Fibroblast of lung (primary cell): ENCODE measurements at regions not wholly inside any gene's neighbourhood (a gene's known extent, or its start where the extent isn't known, plus 50 kb on each side); places are given as distances from the start of the nearest gene placed in this dataset.

Source experiments
- EZH2 ChIP-seq: IDR thresholded peaks from 2 replicates; pipeline ENCODE4 v1.5.1; 2012; ENCODE audit warnings: low read length, control low read depth, mild to moderate bottlenecking; ENCODE audit errors: missing control alignments
- TF ChIP-seq, protein P1 (sequence below), 2 donors: IDR thresholded peaks in 1 of 2; conservative IDR thresholded peaks in 1 of 2; 1 replicate in 1 of 2; 2 replicates in 1 of 2; pipeline ENCODE4 v1.5.1; 2011 to 2012; ENCODE audit warnings: low read length in 2 of 2, control low read depth in 1 of 2, inconsistent platforms in 1 of 2, low read depth in 1 of 2, mild to moderate bottlenecking in 1 of 2

DNA sequence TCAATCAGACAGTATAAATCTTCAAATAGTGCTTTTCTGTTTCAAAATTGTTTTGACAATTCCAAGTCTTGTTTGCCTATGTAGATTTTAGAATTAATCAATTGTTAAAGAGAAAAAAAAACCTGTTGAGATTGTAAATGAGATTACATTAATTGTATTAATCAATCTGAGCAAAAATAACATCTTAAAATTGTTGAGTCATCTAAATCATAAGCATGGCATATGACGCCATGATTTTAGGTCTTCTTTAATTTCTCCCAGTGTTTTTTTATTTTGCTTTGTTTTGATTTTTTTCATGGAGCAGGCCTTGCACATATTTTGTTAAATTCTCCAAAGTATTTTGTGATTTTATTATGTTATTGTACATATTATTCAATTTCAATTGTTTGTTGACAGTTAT is 988.0 kb upstream of the SEMA6A start:
- TF ChIP-seq, protein P1, sequence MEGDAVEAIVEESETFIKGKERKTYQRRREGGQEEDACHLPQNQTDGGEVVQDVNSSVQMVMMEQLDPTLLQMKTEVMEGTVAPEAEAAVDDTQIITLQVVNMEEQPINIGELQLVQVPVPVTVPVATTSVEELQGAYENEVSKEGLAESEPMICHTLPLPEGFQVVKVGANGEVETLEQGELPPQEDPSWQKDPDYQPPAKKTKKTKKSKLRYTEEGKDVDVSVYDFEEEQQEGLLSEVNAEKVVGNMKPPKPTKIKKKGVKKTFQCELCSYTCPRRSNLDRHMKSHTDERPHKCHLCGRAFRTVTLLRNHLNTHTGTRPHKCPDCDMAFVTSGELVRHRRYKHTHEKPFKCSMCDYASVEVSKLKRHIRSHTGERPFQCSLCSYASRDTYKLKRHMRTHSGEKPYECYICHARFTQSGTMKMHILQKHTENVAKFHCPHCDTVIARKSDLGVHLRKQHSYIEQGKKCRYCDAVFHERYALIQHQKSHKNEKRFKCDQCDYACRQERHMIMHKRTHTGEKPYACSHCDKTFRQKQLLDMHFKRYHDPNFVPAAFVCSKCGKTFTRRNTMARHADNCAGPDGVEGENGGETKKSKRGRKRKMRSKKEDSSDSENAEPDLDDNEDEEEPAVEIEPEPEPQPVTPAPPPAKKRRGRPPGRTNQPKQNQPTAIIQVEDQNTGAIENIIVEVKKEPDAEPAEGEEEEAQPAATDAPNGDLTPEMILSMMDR (conservative IDR thresholded peaks at IDR 0.05 in 1 of 2, IDR thresholded peaks at IDR 0.05 in 1 of 2; ENCODE audit: low read depth in 1 of 2, low read length in 2 of 2) = no peak
- no peak for TF ChIP-seq EZH2
